ENCODE measurements at regions not wholly inside any gene's neighbourhood (a gene's known extent, or its start where the extent isn't known, plus 50 kb on each side); places are given as distances from the start of the nearest gene placed in this dataset.

DNA sequence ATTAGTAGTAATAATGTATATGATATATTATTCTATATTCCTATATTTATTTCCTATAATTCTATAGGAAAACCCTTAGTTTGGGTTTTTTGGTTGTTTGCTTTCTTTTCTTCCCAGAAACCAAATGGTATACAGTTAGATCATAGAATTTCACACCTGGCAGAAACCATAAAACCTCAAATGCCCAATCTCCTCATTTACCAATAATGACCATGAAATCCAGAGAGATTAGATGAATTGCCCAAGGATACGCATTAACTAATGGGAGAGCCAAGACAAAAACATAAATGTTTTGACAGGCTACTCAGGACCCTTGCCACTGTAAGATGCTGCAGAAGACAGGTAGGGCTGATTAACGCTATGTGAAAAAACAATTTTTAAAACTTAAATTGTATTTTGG lies 158.7 kb upstream of the FST start:
- TF ChIP-seq EZH2 (IDR thresholded peaks at IDR 0.05; ENCODE audit: borderline replicate concordance, insufficient read depth, low read depth, low read length, poor library complexity, severe bottlenecking), result no peak
- TF ChIP-seq, protein P1, sequence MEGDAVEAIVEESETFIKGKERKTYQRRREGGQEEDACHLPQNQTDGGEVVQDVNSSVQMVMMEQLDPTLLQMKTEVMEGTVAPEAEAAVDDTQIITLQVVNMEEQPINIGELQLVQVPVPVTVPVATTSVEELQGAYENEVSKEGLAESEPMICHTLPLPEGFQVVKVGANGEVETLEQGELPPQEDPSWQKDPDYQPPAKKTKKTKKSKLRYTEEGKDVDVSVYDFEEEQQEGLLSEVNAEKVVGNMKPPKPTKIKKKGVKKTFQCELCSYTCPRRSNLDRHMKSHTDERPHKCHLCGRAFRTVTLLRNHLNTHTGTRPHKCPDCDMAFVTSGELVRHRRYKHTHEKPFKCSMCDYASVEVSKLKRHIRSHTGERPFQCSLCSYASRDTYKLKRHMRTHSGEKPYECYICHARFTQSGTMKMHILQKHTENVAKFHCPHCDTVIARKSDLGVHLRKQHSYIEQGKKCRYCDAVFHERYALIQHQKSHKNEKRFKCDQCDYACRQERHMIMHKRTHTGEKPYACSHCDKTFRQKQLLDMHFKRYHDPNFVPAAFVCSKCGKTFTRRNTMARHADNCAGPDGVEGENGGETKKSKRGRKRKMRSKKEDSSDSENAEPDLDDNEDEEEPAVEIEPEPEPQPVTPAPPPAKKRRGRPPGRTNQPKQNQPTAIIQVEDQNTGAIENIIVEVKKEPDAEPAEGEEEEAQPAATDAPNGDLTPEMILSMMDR (IDR thresholded peaks at IDR 0.05), result no peak
- no CpG with 5 or more reads among the region's 2 CpGs for WGBS (ENCODE audit: insufficient coverage)
- no peaks in the 10 kb centered on the region for H3K4me1 Mint-ChIP-seq
- Histone ChIP-seq H3K36me3 (replicated peaks in 1 of 2; ENCODE audit: control extremely low read depth in 1 of 2, control insufficient read depth in 1 of 2, extremely low read depth in 1 of 2, insufficient read depth in 2 of 2, low read length in 1 of 2) (no peaks in the 10 kb centered on the region), H3K4me1 (ENCODE audit: control insufficient read depth in 2 of 2, insufficient read depth in 2 of 2, low read length in 2 of 2) (no peaks in the 10 kb centered on the region), H2AFZ (ENCODE audit: insufficient read depth, low read depth, low read length, poor library complexity, severe bottlenecking) (no peak overlapping the region), H3K27me3 (replicated peaks in 1 of 4; ENCODE audit: control extremely low read depth in 1 of 4, control insufficient read depth in 3 of 4, insufficient read depth in 4 of 4, low read length in 3 of 4) (no peaks in the 10 kb centered on the region), H3K4me3 (ENCODE audit: control extremely low read depth in 1 of 5, extremely low read depth in 1 of 5, insufficient read depth in 1 of 5, low read depth in 2 of 5, low read length in 4 of 5) (no peak overlapping the region), H3K9ac (ENCODE audit: low read length) (no peak overlapping the region), H3K9me3 (ENCODE audit: control extremely low read depth in 1 of 3, control insufficient read depth in 2 of 3, insufficient read depth in 1 of 3, low read length in 2 of 3) (no peaks in the 10 kb centered on the region), H3K4me2 (replicated peaks; ENCODE audit: low read depth, low read length, poor library complexity, severe bottlenecking) (no peak overlapping the region), H3K79me2 (ENCODE audit: control insufficient read depth, insufficient read depth, low read length) (no peaks in the 10 kb centered on the region), H3K27ac (ENCODE audit: low read length in 2 of 2) (no peak overlapping the region), H4K20me1 (ENCODE audit: control insufficient read depth, insufficient read depth, low read length, poor library complexity, severe bottlenecking) (no peaks in the 10 kb centered on the region)
- ChIA-PET POLR2A (no interaction called here), CTCF (no interaction called here)
- no peak for ATAC-seq (ENCODE audit: low read depth)
- no peak overlapping the region for H3K4me3 Mint-ChIP-seq
- DNase-seq, result no peak
- H3K9me3 Mint-ChIP-seq (ENCODE audit: insufficient read depth), result no peaks in the 10 kb centered on the region
- H3K27me3 Mint-ChIP-seq, result no peaks in the 10 kb centered on the region
- H3K27ac Mint-ChIP-seq, result no peak overlapping the region
- intact Hi-C loops (cut with micrococcal nuclease), result no loop called here

DNA sequence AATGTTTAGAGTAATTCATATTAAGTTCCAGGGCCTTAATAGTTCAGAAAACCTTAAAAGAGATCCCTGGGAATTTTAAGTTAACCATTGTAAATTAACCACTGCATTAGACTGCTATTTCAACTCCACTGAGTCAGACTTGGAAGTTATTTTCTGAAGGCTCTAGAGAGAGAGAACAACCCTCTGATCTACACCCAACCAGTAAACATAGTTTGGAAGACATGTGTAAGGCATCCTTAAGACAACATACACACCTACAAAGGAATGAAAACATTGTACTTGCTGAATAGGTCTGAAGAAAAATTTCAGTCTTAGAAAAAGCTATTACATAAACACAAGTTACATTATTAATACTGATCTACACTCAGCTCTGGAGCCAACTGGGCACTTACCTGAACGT lies 158.2 kb upstream of the FST start:
- ChIA-PET CTCF (no interaction called here), POLR2A (no interaction called here)
- no peak overlapping the region for H3K4me3 Mint-ChIP-seq
- DNase-seq (no peak), ATAC-seq (ENCODE audit: low read depth) (no peak)
- no peaks in the 10 kb centered on the region for H4K20me1 ChIP-seq (ENCODE audit: control insufficient read depth, insufficient read depth, low read length, poor library complexity, severe bottlenecking)
- no peaks in the 10 kb centered on the region for H3K9me3 Mint-ChIP-seq (ENCODE audit: insufficient read depth)
- H3K27ac ChIP-seq (ENCODE audit: low read length in 2 of 2), result no peak overlapping the region
- H2AFZ ChIP-seq (ENCODE audit: insufficient read depth, low read depth, low read length, poor library complexity, severe bottlenecking), result no peak overlapping the region
- no peaks in the 10 kb centered on the region for H3K36me3 ChIP-seq (replicated peaks in 1 of 2; ENCODE audit: control extremely low read depth in 1 of 2, control insufficient read depth in 1 of 2, extremely low read depth in 1 of 2, insufficient read depth in 2 of 2, low read length in 1 of 2)
- no peak overlapping the region for H3K4me2 ChIP-seq (replicated peaks; ENCODE audit: low read depth, low read length, poor library complexity, severe bottlenecking)
- H3K4me3 ChIP-seq (ENCODE audit: control extremely low read depth in 1 of 5, extremely low read depth in 1 of 5, insufficient read depth in 1 of 5, low read depth in 2 of 5, low read length in 4 of 5), result no peak overlapping the region
- H3K9me3 ChIP-seq (ENCODE audit: control extremely low read depth in 1 of 3, control insufficient read depth in 2 of 3, insufficient read depth in 1 of 3, low read length in 2 of 3), result no peaks in the 10 kb centered on the region
- H3K27me3 ChIP-seq (replicated peaks in 1 of 4; ENCODE audit: control extremely low read depth in 1 of 4, control insufficient read depth in 3 of 4, insufficient read depth in 4 of 4, low read length in 3 of 4), result no peaks in the 10 kb centered on the region
- intact Hi-C loops (cut with micrococcal nuclease), result no loop called here
- H3K4me1 Mint-ChIP-seq, result no peaks in the 10 kb centered on the region
- no CpG with 5 or more reads among the region's 1 CpG for WGBS (ENCODE audit: insufficient coverage)
- H3K27ac Mint-ChIP-seq, result no peak overlapping the region
- no peak overlapping the region for H3K9ac ChIP-seq (ENCODE audit: low read length)
- no peak for TF ChIP-seq EZH2 (IDR thresholded peaks at IDR 0.05; ENCODE audit: borderline replicate concordance, insufficient read depth, low read depth, low read length, poor library complexity, severe bottlenecking)
- TF ChIP-seq, protein P1 (IDR thresholded peaks at IDR 0.05), result no peak
- no peaks in the 10 kb centered on the region for H3K4me1 ChIP-seq (ENCODE audit: control insufficient read depth in 2 of 2, insufficient read depth in 2 of 2, low read length in 2 of 2)
- H3K27me3 Mint-ChIP-seq, result no peaks in the 10 kb centered on the region
- H3K79me2 ChIP-seq (ENCODE audit: control insufficient read depth, insufficient read depth, low read length), result no peaks in the 10 kb centered on the region

Data from B cell (primary cell).